Lung (tissue), 11 donors: ENCODE measurements at regions not wholly inside any gene's neighbourhood (a gene's known extent, or its start where the extent isn't known, plus 50 kb on each side); places are given as distances from the start of the nearest gene placed in this dataset.

ENCODE experiments used
- ATAC-seq: fragments of 200-7000 bp; cut with Tn5 transposase; one replicate; pipeline ENCODE4 v1.9.1; 2020; ENCODE audit warnings: moderate number of reproducible peaks; ENCODE audit not compliant: insufficient read depth, low FRiP score
- DNase-seq, 3 donors: peaks; one replicate each; pipeline ENCODE4 v3.0.0-alpha.2; 2013 to 2017
- H3K27ac ChIP-seq, 2 donors: one replicate each; pipeline ENCODE4 v1.5.1; 2013; ENCODE audit warnings: mild to moderate bottlenecking in 2 of 2, moderate library complexity in 2 of 2, control low read depth in 1 of 2, inconsistent platforms in 1 of 2, low read depth in 1 of 2, low read length in 1 of 2
- H3K27me3 ChIP-seq, 3 donors: one replicate each; pipeline ENCODE4 v1.5.1; 2013; ENCODE audit warnings: low read length in 2 of 3; ENCODE audit not compliant: control insufficient read depth in 3 of 3, insufficient read depth in 3 of 3
- H3K36me3 ChIP-seq, 4 donors: one replicate each; pipeline ENCODE4 v1.5.1; 2013; ENCODE audit warnings: low read length in 4 of 4, mild to moderate bottlenecking in 1 of 4, moderate library complexity in 1 of 4; ENCODE audit not compliant: control insufficient read depth in 4 of 4, insufficient read depth in 4 of 4
- H3K4me1 ChIP-seq, 5 donors: one replicate each; pipeline ENCODE4 v1.5.1; 2013; ENCODE audit warnings: low read length in 5 of 5, mild to moderate bottlenecking in 2 of 5, moderate library complexity in 1 of 5; ENCODE audit not compliant: control insufficient read depth in 5 of 5, insufficient read depth in 5 of 5
- H3K4me3 ChIP-seq: one replicate; pipeline ENCODE4 v1.5.1; 2013; ENCODE audit warnings: mild to moderate bottlenecking, control low read depth, moderate library complexity
- H3K9ac ChIP-seq, 2 donors: one replicate each; pipeline ENCODE4 v1.5.1; 2013; ENCODE audit warnings: low read length in 2 of 2, control low read depth in 1 of 2; ENCODE audit not compliant: insufficient read depth in 1 of 2
- H3K9me3 ChIP-seq, 4 donors: one replicate each; pipeline ENCODE4 v1.5.1; 2013; ENCODE audit warnings: low read length in 3 of 4, mild to moderate bottlenecking in 1 of 4, moderate library complexity in 1 of 4; ENCODE audit not compliant: control insufficient read depth in 4 of 4, insufficient read depth in 3 of 4
- WGBS, 2 donors: extraction: QIAGEN DNeasy Blood & Tissue Kit; methylation state at CpG; one replicate each; pipeline ENCODE4 v1.1.7; 2013; 5-methylcytosine and 5-hydroxymethylcytosine counted together
- TF ChIP-seq, protein P1 (sequence below): IDR thresholded peaks from 2 replicates; pipeline ENCODE4 v1.5.1; 2012; ENCODE audit warnings: mild to moderate bottlenecking; ENCODE audit errors: control extremely low read depth, extremely low read depth
- donor health status: control.
- donor health status: control.
- donor health status: Bipolar disorder and iron deficiency.
- donor health status: healthy.
- donor health status: DM: yes; HTN: yes; CAD: no.

DNA sequence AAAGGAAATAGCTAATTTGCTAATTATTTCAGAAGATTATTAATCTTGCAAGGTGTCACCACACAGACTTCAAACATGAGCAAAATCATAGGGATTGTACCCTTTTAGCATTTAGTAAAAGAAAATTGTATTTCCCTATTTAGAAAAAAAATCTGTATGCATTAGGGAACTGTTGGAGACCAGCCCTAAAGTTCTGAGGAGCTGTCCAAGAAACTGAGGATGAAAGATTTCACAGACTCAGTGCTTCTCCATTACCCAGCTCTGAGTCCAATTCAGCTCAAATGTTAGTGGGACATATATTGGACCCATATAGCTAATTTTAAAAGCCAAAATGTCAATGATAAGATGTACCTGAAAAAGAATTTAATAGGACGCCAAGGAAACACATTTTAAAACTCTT lies 271.7 kb downstream of the SNX10 start:
- TF ChIP-seq, protein P1, sequence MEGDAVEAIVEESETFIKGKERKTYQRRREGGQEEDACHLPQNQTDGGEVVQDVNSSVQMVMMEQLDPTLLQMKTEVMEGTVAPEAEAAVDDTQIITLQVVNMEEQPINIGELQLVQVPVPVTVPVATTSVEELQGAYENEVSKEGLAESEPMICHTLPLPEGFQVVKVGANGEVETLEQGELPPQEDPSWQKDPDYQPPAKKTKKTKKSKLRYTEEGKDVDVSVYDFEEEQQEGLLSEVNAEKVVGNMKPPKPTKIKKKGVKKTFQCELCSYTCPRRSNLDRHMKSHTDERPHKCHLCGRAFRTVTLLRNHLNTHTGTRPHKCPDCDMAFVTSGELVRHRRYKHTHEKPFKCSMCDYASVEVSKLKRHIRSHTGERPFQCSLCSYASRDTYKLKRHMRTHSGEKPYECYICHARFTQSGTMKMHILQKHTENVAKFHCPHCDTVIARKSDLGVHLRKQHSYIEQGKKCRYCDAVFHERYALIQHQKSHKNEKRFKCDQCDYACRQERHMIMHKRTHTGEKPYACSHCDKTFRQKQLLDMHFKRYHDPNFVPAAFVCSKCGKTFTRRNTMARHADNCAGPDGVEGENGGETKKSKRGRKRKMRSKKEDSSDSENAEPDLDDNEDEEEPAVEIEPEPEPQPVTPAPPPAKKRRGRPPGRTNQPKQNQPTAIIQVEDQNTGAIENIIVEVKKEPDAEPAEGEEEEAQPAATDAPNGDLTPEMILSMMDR, result no peak
- Histone ChIP-seq H3K27ac (no peak overlapping the region), H3K9me3 (peaks cover 0 to 3% (median 0%) of the 10 kb centered on the region in 4 donors), H3K27me3 (no peaks in the 10 kb centered on the region), H3K4me3 (no peak overlapping the region), H3K9ac (no peak overlapping the region), H3K4me1 (peaks cover 0 to 6% (median 0%) of the 10 kb centered on the region in 5 donors), H3K36me3 (no peaks in the 10 kb centered on the region)
- DNase-seq (no peak), ATAC-seq (no peak)
- 96 to 100% methylated on average over 1 of the region's 1 CpG for WGBS, 2 donors

DNA sequence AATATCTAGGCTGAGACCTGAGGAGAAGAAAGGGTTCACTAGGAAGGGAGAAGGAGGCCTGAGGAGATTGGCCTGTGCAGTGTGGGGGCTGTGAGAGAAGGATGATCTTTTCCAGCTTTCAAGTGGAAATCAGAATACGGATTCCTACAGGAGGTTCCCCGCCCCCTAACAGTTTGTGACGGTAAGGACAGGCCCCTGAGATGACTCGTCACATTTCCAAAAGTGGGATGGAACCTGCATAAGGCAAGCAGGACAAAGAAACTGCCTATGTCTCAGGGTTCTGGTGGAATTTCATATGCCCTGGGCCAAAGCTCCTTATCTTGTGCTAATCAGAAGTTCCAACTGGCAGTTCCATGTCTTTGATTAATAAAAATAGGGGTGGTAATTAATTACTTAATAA lies 275.6 kb downstream of the SNX10 start:
- Histone ChIP-seq H3K4me3 (no peak overlapping the region), H3K27me3 (no peaks in the 10 kb centered on the region), H3K9me3 (peaks cover 0 to 4% (median 2%) of the 10 kb centered on the region in 4 donors), H3K9ac (no peak overlapping the region), H3K36me3 (no peaks in the 10 kb centered on the region), H3K4me1 (peaks cover 0 to 6% (median 0%) of the 10 kb centered on the region in 5 donors), H3K27ac (no peak overlapping the region)
- no peak for DNase-seq
- 65 to 75% methylated on average over 4 of the region's 4 CpGs for WGBS, 2 donors
- TF ChIP-seq, protein P1, result no peak
- ATAC-seq, result no peak

DNA sequence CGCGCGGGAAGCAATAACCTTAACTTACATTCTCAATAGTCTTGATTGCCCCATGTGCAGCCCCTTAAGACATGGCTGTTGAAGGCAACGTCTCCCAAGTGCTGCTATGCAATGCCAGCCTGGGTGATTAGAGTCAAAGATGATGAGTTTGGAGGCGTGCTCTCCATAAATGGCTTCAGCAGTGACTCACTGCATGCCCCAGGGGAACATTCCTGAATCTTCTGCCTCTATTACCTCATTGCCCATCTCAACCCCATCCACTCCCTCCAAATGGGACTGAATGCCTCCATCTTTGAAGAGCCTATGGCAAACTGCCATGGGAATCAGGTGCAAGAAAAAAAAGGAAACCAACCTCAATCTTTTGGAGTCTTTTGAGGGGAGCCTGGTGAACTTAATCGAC lies 282.8 kb downstream of the SNX10 start:
- Histone ChIP-seq H3K9ac (no peak overlapping the region), H3K27ac (no peak overlapping the region), H3K4me3 (no peak overlapping the region), H3K4me1 (peaks cover 0 to 7% (median 0%) of the 10 kb centered on the region in 5 donors), H3K9me3 (peaks cover 0 to 4% (median 0%) of the 10 kb centered on the region in 4 donors), H3K36me3 (no peaks in the 10 kb centered on the region), H3K27me3 (no peaks in the 10 kb centered on the region)
- no peak for DNase-seq
- 77 to 93% methylated on average over 6 of the region's 6 CpGs for WGBS, 2 donors
- ATAC-seq, result no peak
- TF ChIP-seq, protein P1, result no peak

DNA sequence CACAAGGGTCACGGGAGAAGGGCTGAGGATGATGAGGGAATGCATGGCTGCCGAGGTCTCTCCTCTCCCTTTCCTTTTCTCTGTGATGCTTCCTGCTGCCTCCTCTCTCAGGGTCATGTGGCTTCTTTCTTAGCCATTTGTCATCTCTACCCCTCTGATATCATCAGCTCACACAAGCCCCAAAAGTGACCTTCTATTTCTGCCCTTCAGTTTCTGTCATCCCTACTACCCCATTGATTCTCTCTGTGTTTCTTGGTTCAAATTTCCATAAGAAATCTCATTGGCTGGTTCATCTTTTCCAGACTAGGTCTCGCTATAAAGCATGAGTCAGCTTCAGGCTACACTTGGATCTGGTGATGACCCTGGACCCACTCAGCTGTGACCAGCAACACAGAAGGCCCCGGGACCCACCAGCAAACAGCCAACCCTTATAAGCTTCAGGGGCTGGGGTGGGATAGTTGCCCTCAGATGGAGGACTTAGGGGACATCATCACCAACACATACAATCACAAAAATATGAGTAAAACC lies 284.3 kb downstream of the SKAP2 start:
- H3K9me3 ChIP-seq, result no peaks in the 10 kb centered on the region
- peaks cover 0 to under 1% (median 0%) of the 10 kb centered on the region in 3 donors for H3K27me3 ChIP-seq
- TF ChIP-seq, protein P1, result no peak
- no peak for ATAC-seq
- no peak overlapping the region for H3K9ac ChIP-seq
- 94 to 97% methylated on average over 4 of the region's 4 CpGs for WGBS, 2 donors
- peaks cover 0 to 10% (median 0%) of the 10 kb centered on the region in 5 donors for H3K4me1 ChIP-seq
- H3K4me3 ChIP-seq, result no peak overlapping the region
- H3K36me3 ChIP-seq, result no peaks in the 10 kb centered on the region
- DNase-seq, result no peak
- H3K27ac ChIP-seq, result no peak overlapping the region
